AG08396 (cell line): ENCODE measurements at regions not wholly inside any gene's neighbourhood (a gene's known extent, or its start where the extent isn't known, plus 50 kb on each side); places are given as distances from the start of the nearest gene placed in this dataset.

ENCODE experiments used
- DNase-seq: peaks from one replicate; pipeline ENCODE4 v3.0.0; 2012; ENCODE audit warnings: low spot score, mixed read lengths

GRCh38 chr6:105573556-105573955, 170.7 kb upstream of the PREP start:
- no peak for DNase-seq

- peak; percentile 10 for DNase-seq
Measured at GRCh38 chr6:105573138-105573537, 170.3 kb upstream of the PREP start.

DNA sequence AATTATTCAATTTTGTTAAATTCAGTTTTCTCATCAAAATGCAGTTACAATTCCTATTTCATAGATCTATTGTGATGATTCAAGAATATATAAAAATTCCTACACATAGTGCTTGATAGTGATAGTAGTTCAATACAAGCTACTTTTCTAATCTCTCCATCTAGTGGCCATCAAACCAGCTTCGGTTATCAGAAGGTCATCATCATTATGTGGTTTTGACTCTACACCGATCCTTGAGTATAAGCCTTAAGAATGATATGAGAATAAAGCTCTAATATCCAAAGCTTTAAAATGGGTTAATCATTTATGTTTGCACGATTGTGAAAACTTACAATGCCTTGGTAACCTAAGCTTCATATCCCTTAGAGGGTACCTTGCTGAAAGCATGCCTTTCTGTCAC, 167.5 kb upstream of the PREP start:
- no peak for DNase-seq

GRCh38 chr6:105569706-105570105, 166.8 kb upstream of the PREP start:
- DNase-seq: no peak

- DNase-seq: no peak
Measured at GRCh38 chr6:105568751-105569150, 165.9 kb upstream of the PREP start.

DNA sequence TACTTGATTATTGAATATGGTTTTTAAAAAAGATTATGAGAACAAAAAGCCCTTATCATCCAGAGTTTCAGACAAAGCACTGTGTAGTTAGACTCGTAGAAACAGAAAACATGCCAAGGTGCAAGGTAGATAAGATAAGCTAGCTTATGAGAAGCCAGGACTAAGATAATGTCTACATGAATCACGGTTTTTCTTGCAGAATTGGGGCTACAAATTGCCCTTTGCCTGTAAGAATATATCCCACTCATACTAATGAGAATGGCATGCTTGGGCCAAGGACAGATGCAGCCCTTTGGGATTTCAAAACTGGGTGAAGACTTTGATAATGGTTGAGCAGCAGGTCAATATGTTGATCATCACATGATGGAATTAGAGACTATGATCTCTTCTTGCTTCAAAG, 165.3 kb upstream of the PREP start:
- DNase-seq: no peak

DNA sequence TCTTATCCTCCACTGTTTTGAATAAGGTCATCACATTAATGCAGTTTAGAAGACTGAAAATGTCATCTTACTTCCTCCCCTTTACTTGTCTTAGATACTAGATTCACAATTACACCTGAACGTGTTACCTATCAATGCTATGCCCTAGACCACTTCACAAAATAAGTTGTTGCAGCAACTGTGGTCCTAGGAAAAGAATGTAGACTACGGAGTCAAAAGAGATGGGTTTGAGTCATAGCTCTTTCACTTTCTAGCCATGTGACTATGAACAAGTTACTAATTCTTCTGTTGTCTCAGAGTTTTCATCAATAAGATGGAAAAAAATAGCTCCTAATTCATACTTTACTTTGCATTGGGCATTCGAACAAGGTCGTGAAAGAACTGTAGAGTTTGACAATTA, 164.3 kb upstream of the PREP start:
- no peak for DNase-seq

DNA sequence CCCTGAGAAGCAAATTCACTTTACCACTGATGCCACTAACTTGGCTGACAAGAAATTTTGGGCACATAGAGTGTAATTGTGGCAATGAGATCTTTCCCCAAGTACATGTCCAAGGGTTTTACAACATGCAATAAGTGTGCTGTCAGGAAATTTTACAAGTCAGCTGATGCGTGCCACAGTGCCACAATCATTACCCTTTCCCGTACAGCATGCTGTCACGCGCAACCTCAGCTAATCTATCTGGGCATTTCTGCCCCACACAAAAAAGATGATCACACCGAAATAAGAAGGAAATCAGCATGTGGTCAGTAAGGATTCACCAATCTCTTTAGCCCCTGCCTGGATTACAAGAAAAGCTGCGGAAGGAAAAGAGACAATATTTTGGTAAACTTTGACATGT, 163.6 kb upstream of the PREP start:
- no peak for DNase-seq

DNA sequence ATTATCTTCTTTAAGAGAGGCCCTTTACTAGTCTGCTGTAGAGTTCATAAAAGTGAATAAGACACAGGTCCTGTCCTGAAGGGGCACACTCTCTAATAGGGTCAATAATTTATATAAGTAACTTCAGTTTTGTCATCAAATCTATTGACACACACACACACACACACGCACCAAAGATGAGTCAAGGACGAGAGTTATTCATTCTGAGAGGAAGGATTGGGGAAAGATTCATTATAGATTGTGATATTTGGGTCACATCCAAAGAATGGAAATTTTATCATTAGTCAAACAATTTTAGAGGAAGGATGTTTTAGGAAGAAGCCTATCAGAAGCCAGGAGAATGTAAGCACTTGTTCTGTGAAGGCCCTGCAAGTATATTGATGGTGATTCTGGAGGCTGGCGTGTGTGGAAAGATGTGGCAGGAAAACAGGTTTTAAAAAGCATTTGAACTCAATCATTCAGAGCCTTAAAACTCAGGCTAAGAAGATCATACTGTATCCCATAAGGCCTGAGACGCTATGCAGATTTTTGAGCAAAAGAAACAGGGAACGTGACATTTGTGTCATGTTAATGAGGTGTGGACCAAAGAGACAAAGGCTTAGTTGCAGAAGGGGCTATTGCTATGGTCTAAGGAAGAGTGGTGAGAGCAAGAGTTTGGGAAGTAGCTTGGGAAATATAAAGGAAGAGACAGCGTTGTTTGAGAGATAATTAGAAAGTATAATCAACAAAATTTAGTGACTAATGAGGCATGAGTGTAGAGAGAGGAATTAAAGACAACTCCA, 161.4 kb upstream of the PREP start:
- no peak for DNase-seq

DNA sequence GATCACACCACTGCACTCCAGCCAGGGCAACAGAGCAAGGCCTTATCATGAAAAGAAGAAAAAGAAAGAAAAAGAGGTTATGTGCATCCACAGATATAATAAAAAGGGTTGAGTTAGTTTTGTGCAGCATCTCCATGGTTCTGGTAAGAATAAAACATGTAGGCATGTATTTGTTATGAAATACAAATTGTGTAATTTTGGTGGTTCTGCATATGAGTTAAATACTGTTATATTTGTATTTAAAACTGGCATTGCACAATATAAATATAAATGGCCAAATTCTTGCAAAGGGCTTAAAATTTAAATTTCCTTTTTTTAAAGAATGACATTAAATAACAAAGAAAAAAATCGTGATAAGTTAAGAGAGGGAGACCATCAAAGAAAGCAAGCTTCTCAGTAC, 159.1 kb upstream of the PREP start:
- no peak for DNase-seq

DNA sequence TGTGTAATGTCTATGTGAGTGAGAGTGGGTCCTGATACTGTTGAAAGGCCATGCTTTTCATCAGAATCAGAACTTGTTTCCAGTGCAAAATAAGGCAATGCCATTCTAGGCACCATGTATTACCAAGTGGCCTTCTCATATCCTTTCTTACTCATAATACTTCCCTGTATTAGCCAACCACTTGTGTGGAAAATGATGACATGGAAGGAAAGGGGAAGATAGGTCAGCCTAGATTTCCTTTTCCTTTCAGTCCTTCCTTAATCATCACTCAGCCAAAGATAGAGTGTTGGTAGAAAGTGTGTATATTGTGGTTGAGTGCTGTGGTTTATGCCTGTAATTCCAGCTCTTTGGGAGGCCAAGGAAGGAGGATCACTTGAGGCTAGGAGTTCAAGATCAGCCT, 158.6 kb upstream of the PREP start:
- no peak for DNase-seq

- peak; percentile 31 for DNase-seq
Measured at GRCh38 chr6:105560611-105561066, 157.8 kb upstream of the PREP start.

DNA sequence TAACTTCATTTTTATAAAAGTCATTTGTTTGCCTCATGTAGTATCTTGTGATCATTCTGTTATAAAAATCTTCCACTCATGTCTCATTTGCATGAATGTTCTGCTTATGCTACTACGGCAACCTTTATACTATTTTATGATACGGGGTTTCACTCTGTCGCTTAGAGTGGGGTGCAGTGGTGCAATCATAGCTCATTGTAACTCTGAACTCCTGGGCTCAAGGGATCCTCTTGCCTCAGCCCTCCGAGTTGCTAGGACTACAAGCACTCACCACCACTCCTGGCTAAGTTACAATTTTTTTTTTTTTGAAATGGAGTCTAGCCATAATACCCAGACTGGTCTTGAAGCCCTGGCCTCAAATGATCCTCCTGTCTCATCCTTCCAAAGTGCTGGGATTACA, 154.4 kb upstream of the PREP start:
- DNase-seq: no peak

- DNase-seq: no peak
Measured at GRCh38 chr6:105553171-105553570, 150.3 kb upstream of the PREP start.

DNA sequence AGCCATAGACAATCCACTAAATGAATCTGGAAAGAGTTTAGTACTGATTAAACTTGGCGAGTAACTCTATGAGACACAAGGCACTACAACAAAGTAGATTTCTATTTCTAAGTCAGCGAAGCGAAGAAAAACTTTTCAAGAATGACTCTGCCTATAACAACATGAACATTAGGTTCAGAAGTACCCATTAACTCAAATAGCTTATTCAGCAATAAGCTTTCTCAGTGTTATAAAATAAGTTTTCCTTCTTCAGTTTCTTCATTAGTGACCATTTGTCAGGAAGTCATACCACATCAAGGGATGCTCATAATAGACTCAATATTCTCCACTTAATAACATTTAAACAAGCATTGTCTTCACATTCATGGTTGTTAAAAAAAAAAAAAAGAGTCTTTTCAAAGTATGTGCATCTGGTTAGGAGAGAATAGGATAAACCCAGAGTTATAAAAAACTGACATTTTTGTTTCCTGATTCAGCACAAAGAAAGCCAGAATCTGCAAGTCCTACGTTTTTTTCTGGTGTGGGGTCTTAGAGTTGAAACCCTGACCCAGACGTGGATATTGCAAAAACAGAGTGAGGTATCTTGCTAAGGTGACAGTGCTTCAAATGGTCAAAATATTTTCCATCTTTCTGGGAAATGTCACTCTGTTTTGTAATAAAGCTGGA, 148.2 kb upstream of the PREP start:
- no peak for DNase-seq

GRCh38 chr6:105546754-105547153, 143.9 kb upstream of the PREP start:
- no peak for DNase-seq

- DNase-seq: no peak
Measured at GRCh38 chr6:105545947-105546731, 143.3 kb upstream of the PREP start.

DNA sequence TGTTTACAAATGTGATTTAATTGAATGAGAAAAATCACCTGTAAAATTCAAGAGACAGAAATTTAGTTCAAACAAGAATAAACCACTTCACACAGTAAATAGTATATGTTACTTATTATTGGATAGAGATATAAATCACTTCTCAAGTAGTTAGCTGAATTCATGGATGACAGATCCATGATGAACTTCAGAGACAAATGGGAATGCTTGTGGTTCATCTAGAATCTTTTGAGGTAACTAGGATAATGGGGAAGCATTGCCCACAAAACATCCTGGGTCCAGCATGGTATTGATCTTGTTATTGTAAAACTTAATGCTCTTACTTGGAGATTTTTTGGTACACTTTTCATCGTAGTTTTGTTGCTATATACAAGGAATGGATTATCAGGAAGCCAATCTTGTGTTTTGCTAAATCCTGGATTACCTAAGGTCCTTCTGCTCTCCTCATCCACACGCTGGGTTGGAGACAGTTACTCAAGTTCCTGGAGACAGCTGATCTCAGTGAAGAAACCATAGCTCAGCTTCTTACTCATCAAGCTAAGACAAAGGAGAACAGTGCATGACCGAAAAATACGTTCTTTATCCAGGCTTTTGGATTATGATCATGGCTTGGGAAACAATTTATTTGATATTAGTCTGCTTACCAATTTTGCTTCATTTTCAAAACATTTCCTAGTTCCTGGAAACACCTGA, 142.5 kb upstream of the PREP start:
- no peak for DNase-seq

DNA sequence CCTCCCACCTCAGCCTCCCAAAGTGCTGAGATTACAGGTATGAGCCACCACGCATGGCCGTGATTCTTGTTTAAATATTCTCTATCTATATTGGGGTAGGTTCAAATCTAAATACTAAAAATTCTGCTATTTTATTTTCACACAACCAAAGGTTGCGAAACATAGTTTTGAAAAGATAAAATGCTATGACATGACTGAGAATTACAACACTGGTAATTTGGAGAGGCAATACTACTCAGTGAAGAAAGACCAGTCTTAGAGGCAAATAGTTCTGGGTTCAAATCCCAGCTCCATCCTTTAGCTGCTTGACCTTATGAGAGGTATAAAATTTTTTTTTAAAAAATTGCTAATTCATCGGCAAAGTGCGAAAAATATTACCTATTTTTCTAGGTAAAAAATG, 137.0 kb upstream of the PREP start:
- no peak for DNase-seq

DNA sequence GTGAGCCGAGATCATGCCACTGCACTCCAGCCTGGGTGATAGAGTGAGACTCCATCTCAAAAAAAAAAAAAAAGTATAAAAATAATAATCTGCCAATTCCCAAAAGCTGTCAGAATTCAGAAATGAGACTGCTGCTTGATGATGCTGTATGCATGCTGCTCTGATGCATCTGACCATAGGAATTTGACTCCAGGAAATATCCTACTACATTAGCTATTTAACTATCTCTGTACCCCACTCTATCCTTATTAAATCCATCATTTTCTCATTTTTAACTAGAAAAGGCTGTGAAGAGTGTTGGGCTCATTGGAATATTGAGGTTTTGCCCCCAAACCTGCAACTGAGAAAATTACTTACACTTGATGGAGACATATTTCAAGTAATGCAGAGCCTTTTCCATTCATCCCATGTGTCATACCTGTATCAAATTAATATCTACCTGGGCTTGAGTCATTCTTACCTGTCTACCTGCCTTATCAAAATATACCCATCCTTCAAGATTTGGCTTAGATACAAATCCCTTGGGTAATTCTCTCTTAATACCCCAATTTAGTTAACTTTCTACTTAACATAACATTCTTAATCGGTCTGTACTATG, 135.2 kb upstream of the PREP start:
- DNase-seq: no peak

DNA sequence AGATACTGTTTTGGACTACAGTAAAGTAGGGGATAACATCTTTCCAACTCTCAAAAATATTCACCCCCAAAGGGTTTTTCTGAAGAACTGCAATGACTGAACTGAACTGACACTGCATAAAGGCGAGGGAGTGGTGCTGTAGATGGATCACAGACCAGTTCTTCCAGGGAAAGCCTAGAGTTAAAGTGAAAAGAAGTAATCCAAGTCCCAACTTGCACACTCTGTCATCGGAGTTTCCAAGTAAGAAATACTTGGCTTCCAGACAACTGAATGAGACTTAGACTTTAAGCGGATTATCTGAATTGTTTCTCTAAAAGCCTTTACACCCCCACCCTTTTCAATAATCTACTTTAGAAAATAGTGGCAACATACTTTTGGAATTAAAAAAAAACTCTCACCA, 134.1 kb upstream of the PREP start:
- DNase-seq: no peak

GRCh38 chr6:105533301-105533700, 130.4 kb upstream of the PREP start:
- no peak for DNase-seq
